H1 (cell line): ENCODE measurements at regions not wholly inside any gene's neighbourhood (a gene's known extent, or its start where the extent isn't known, plus 50 kb on each side); places are given as distances from the start of the nearest gene placed in this dataset.

Source experiments
- CREB1 ChIP-seq: IDR thresholded peaks from 2 replicates; pipeline ENCODE4 v1.6.1; 2012; ENCODE audit warnings: inconsistent platforms
- EGR1 ChIP-seq: IDR thresholded peaks from 2 replicates; pipeline ENCODE4 v1.6.1; 2011; ENCODE audit warnings: low read depth, low read length, borderline replicate concordance
- JUND ChIP-seq: IDR thresholded peaks from 2 replicates; pipeline ENCODE4 v1.6.1; 2011; ENCODE audit warnings: mild to moderate bottlenecking, improper control_type of control experiment, low read length
- POLR2AphosphoS5 ChIP-seq: IDR thresholded peaks from 2 replicates; pipeline ENCODE4 v1.6.1; 2011; ENCODE audit warnings: low read depth, low read length
- POU5F1 ChIP-seq: IDR thresholded peaks from 2 replicates; pipeline ENCODE4 v1.6.1; 2011; ENCODE audit warnings: low read depth, mild to moderate bottlenecking, low read length, moderate library complexity
- RFX5 ChIP-seq: IDR thresholded peaks from 2 replicates; pipeline ENCODE4 v1.6.1; 2011; ENCODE audit warnings: low read depth, low read length, improper control_type of control experiment, borderline replicate concordance
- RNF2 ChIP-seq: fragments of 200-900, 300-1000 bp; sonication (generic); IDR thresholded peaks from 2 replicates; pipeline ENCODE4 v1.7.1; 2016; ENCODE audit warnings: borderline replicate concordance, low read depth, mild to moderate bottlenecking, antibody characterized with exemption, low read length; ENCODE audit not compliant: poor library complexity, severe bottlenecking; ENCODE audit errors: missing control alignments
- SIN3A ChIP-seq, 2 experiments: IDR thresholded peaks in 1 of 2; conservative IDR thresholded peaks in 1 of 2; 2 replicates each; pipeline ENCODE4 v1.6.1; 2011 to 2012; ENCODE audit warnings: low read length in 2 of 2, improper control_type of control experiment in 1 of 2, low read depth in 1 of 2, mild to moderate bottlenecking in 1 of 2
- SUZ12 ChIP-seq: fragments of 200-600 bp; sonication (generic); IDR thresholded peaks from 2 replicates; pipeline ENCODE4 v1.6.1; 2012; ENCODE audit warnings: mild to moderate bottlenecking, inconsistent platforms, low read length, moderate library complexity, mixed read lengths
- TF ChIP-seq, protein P1 (sequence below): fragments of 300-600 bp; sonication (generic); IDR thresholded peaks from 2 replicates; pipeline ENCODE4 v1.7.1; 2012; ENCODE audit warnings: low read length, moderate library complexity, mild to moderate bottlenecking, inconsistent platforms; ENCODE audit not compliant: insufficient replicate concordance

DNA sequence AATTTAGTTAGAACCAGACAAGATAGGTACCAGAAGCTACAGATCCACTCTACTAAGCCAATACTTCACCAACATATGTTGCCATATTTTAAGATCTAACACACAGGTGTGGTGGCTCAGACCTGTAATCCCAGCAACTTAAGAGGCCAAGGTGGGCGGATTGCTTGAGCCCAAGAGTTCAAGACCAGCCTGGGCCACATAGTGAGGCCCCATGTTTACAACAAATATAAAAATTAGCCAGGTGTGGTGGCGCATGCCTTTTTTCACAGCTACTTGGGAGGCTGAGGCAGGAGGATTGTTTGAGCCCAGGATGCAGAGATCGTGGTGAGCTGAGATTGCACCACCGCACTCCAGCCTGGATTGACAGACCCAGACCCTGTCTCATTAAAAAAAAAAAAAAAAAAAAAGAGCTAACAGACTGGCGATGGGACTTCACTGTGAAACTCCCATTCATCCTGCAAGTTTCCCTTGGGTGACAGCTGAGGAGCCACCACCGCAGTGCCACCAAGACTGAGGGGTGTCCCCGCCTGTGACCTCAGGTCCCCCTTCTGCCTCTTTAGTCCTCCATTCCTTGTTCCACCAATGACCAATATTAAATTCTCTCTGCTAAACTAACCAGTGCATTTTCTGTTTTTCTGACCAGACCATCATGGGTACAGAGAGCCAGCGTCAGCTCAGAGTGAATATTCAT, 163.3 kb downstream of the OR4M2 start (continued):
- TF ChIP-seq, protein P1, sequence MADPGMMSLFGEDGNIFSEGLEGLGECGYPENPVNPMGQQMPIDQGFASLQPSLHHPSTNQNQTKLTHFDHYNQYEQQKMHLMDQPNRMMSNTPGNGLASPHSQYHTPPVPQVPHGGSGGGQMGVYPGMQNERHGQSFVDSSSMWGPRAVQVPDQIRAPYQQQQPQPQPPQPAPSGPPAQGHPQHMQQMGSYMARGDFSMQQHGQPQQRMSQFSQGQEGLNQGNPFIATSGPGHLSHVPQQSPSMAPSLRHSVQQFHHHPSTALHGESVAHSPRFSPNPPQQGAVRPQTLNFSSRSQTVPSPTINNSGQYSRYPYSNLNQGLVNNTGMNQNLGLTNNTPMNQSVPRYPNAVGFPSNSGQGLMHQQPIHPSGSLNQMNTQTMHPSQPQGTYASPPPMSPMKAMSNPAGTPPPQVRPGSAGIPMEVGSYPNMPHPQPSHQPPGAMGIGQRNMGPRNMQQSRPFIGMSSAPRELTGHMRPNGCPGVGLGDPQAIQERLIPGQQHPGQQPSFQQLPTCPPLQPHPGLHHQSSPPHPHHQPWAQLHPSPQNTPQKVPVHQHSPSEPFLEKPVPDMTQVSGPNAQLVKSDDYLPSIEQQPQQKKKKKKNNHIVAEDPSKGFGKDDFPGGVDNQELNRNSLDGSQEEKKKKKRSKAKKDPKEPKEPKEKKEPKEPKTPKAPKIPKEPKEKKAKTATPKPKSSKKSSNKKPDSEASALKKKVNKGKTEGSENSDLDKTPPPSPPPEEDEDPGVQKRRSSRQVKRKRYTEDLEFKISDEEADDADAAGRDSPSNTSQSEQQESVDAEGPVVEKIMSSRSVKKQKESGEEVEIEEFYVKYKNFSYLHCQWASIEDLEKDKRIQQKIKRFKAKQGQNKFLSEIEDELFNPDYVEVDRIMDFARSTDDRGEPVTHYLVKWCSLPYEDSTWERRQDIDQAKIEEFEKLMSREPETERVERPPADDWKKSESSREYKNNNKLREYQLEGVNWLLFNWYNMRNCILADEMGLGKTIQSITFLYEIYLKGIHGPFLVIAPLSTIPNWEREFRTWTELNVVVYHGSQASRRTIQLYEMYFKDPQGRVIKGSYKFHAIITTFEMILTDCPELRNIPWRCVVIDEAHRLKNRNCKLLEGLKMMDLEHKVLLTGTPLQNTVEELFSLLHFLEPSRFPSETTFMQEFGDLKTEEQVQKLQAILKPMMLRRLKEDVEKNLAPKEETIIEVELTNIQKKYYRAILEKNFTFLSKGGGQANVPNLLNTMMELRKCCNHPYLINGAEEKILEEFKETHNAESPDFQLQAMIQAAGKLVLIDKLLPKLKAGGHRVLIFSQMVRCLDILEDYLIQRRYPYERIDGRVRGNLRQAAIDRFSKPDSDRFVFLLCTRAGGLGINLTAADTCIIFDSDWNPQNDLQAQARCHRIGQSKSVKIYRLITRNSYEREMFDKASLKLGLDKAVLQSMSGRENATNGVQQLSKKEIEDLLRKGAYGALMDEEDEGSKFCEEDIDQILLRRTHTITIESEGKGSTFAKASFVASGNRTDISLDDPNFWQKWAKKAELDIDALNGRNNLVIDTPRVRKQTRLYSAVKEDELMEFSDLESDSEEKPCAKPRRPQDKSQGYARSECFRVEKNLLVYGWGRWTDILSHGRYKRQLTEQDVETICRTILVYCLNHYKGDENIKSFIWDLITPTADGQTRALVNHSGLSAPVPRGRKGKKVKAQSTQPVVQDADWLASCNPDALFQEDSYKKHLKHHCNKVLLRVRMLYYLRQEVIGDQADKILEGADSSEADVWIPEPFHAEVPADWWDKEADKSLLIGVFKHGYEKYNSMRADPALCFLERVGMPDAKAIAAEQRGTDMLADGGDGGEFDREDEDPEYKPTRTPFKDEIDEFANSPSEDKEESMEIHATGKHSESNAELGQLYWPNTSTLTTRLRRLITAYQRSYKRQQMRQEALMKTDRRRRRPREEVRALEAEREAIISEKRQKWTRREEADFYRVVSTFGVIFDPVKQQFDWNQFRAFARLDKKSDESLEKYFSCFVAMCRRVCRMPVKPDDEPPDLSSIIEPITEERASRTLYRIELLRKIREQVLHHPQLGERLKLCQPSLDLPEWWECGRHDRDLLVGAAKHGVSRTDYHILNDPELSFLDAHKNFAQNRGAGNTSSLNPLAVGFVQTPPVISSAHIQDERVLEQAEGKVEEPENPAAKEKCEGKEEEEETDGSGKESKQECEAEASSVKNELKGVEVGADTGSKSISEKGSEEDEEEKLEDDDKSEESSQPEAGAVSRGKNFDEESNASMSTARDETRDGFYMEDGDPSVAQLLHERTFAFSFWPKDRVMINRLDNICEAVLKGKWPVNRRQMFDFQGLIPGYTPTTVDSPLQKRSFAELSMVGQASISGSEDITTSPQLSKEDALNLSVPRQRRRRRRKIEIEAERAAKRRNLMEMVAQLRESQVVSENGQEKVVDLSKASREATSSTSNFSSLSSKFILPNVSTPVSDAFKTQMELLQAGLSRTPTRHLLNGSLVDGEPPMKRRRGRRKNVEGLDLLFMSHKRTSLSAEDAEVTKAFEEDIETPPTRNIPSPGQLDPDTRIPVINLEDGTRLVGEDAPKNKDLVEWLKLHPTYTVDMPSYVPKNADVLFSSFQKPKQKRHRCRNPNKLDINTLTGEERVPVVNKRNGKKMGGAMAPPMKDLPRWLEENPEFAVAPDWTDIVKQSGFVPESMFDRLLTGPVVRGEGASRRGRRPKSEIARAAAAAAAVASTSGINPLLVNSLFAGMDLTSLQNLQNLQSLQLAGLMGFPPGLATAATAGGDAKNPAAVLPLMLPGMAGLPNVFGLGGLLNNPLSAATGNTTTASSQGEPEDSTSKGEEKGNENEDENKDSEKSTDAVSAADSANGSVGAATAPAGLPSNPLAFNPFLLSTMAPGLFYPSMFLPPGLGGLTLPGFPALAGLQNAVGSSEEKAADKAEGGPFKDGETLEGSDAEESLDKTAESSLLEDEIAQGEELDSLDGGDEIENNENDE = no peak
- TF ChIP-seq CREB1 (no peak), RFX5 (no peak), POLR2AphosphoS5 (no peak), EGR1 (no peak), SUZ12 (no peak), JUND (no peak), RNF2 (no peak), SIN3A (conservative IDR thresholded peaks at IDR 0.05 in 1 of 2, IDR thresholded peaks at IDR 0.05 in 1 of 2; ENCODE audit: low read depth in 1 of 2, low read length in 2 of 2) (no peak), POU5F1 (no peak)
